ENCODE measurements at regions not wholly inside any gene's neighbourhood (a gene's known extent, or its start where the extent isn't known, plus 50 kb on each side); places are given as distances from the start of the nearest gene placed in this dataset.

GRCh38 chr4:78667325-78667724, 108.8 kb upstream of the BMP2K start:
- no peak overlapping the region for H3K4me3 ChIP-seq (ENCODE audit: low read depth, low read length)
- no peak for DNase-seq (ENCODE audit: low read depth)
- no peak for TF ChIP-seq CTCF (IDR thresholded peaks at IDR 0.05; ENCODE audit: low read depth, low read length, missing control alignments)

- no peak for DNase-seq (ENCODE audit: low read depth)
- TF ChIP-seq CTCF (IDR thresholded peaks at IDR 0.05; ENCODE audit: low read depth, low read length, missing control alignments) = no peak
- H3K4me3 ChIP-seq (ENCODE audit: low read depth, low read length) = no peak overlapping the region
Observed at GRCh38 chr4:78667764-78668163, 108.4 kb upstream of the BMP2K start.

- DNase-seq (ENCODE audit: low read depth) = no peak
- no peak overlapping the region for H3K4me3 ChIP-seq (ENCODE audit: low read depth, low read length)
- TF ChIP-seq CTCF (IDR thresholded peaks at IDR 0.05; ENCODE audit: low read depth, low read length, missing control alignments) = peak; percentile 41
Observed at GRCh38 chr4:78669453-78669852, 106.7 kb upstream of the BMP2K start.

- DNase-seq (ENCODE audit: low read depth) = no peak
- no peak for TF ChIP-seq CTCF (IDR thresholded peaks at IDR 0.05; ENCODE audit: low read depth, low read length, missing control alignments)
- no peak overlapping the region for H3K4me3 ChIP-seq (ENCODE audit: low read depth, low read length)
Observed at GRCh38 chr4:78671903-78672815, 104.0 kb upstream of the BMP2K start.

GRCh38 chr4:78673337-78673736, 102.8 kb upstream of the BMP2K start:
- no peak for DNase-seq (ENCODE audit: low read depth)
- TF ChIP-seq CTCF (IDR thresholded peaks at IDR 0.05; ENCODE audit: low read depth, low read length, missing control alignments) = no peak
- H3K4me3 ChIP-seq (ENCODE audit: low read depth, low read length) = no peak overlapping the region

- no peak for DNase-seq (ENCODE audit: low read depth)
- TF ChIP-seq CTCF (IDR thresholded peaks at IDR 0.05; ENCODE audit: low read depth, low read length, missing control alignments) = no peak
- H3K4me3 ChIP-seq (ENCODE audit: low read depth, low read length) = no peak overlapping the region
Observed at GRCh38 chr4:78675325-78675724, 100.8 kb upstream of the BMP2K start.

GRCh38 chr4:78682070-78682469, 94.1 kb upstream of the BMP2K start:
- DNase-seq (ENCODE audit: low read depth) = no peak
- no peak for TF ChIP-seq CTCF (IDR thresholded peaks at IDR 0.05; ENCODE audit: low read depth, low read length, missing control alignments)

More at GRCh38 chr4:78682070-78682469, 94.1 kb upstream of the BMP2K start:
- H3K4me3 ChIP-seq (ENCODE audit: low read depth, low read length) = no peak overlapping the region

Measured in GM12864 (cell line).